H1 (cell line): ENCODE measurements at regions not wholly inside any gene's neighbourhood (a gene's known extent, or its start where the extent isn't known, plus 50 kb on each side); places are given as distances from the start of the nearest gene placed in this dataset.

Experiments used
- CTCF ChIA-PET: fragments of 300-600 bp; sonication (Branson Sonifier 250); formaldehyde crosslinking; loops from one replicate; lab custom pipeline; 2021; ENCODE audit not compliant: partially characterized antibody; lab: Charles Lee
- POLR2A ChIA-PET: fragments of 300-600 bp; sonication (Branson Sonifier 250); formaldehyde crosslinking; loops from one replicate; lab custom pipeline; 2021; ENCODE audit warnings: inconsistent platforms; ENCODE audit not compliant: partially characterized antibody; lab: Charles Lee
- DNase-seq, 2 experiments: peaks; one replicate each; pipeline versions ENCODE4 v3.0.0 to v3.0.0-alpha.2; 2010 to 2022; ENCODE audit warnings: low spot score in 2 of 2, low read depth in 1 of 2, mixed read lengths in 1 of 2
- FAIRE-seq: peaks from 2 replicates; lab custom pipeline; 2011; peaks lifted over from hg19 to GRCh38; lab: Jason Lieb, UNC
- H2AFZ ChIP-seq: 2 replicates; pipeline ENCODE4 v1.8.1; 2012; ENCODE audit warnings: low read length, inconsistent platforms
- H2AK5ac ChIP-seq: 2 replicates; pipeline ENCODE4 v1.6.1; 2013; ENCODE audit warnings: low read depth, low read length
- H2BK120ac ChIP-seq: replicated peaks from 2 replicates; pipeline ENCODE3; 2013; ENCODE audit warnings: low read depth, low read length, inconsistent platforms
- H2BK12ac ChIP-seq: 2 replicates; pipeline ENCODE4 v1.6.1; 2013; ENCODE audit warnings: low read depth, low read length
- H2BK15ac ChIP-seq: 2 replicates; pipeline ENCODE4 v1.6.1; 2013; ENCODE audit warnings: low read length
- H2BK20ac ChIP-seq: 2 replicates; pipeline ENCODE4 v1.6.1; 2013; ENCODE audit warnings: low read length
- H2BK5ac ChIP-seq: 2 replicates; pipeline ENCODE4 v1.6.1; 2013; ENCODE audit warnings: low read depth, low read length
- H3K14ac ChIP-seq: 2 replicates; pipeline ENCODE4 v1.6.1; 2013; ENCODE audit warnings: inconsistent platforms; ENCODE audit not compliant: insufficient read length
- H3K18ac ChIP-seq: 2 replicates; pipeline ENCODE4 v1.6.1; 2013; ENCODE audit warnings: low read length; ENCODE audit errors: extremely low read depth
- H3K23ac ChIP-seq: 2 replicates; pipeline ENCODE4 v1.6.1; 2013; ENCODE audit warnings: inconsistent platforms; ENCODE audit not compliant: insufficient read length
- H3K23me2 ChIP-seq: 2 replicates; pipeline ENCODE4 v1.6.1; 2013; ENCODE audit warnings: low read depth, low read length
- H3K27ac ChIP-seq: 2 replicates; pipeline ENCODE4 v1.6.1; 2011; ENCODE audit warnings: low read depth, low read length, inconsistent platforms
- H3K27me3 ChIP-seq, 4 experiments: replicated peaks in 1 of 4; 1 replicate in 1 of 4; 2 replicates in 3 of 4; pipeline versions ENCODE4 v1.6.1 to v1.8.1; 2011 to 2013; ENCODE audit warnings: low read length in 3 of 4, mild to moderate bottlenecking in 3 of 4, inconsistent platforms in 2 of 4, mixed read lengths in 2 of 4, moderate library complexity in 1 of 4; ENCODE audit not compliant: control insufficient read depth in 3 of 4, insufficient read depth in 3 of 4; ENCODE audit errors: extremely low read depth in 1 of 4
- H3K36me3 ChIP-seq, 4 experiments: 2 replicates each; pipeline versions ENCODE4 v1.6.1 to v1.8.1; 2011 to 2013; ENCODE audit warnings: mild to moderate bottlenecking in 4 of 4, low read length in 3 of 4, moderate library complexity in 2 of 4, control low read depth in 1 of 4, inconsistent platforms in 1 of 4; ENCODE audit not compliant: insufficient read depth in 4 of 4, control insufficient read depth in 2 of 4
- H3K4ac ChIP-seq: replicated peaks from 2 replicates; pipeline ENCODE3; 2013; ENCODE audit warnings: low read length, low read depth, mixed read lengths, inconsistent platforms; ENCODE audit not compliant: insufficient read length
- H3K4me1 ChIP-seq, 4 experiments: replicated peaks in 1 of 4; 1 replicate in 1 of 4; 2 replicates in 3 of 4; pipeline versions ENCODE4 v1.6.1 to v1.8.1; 2011 to 2013; ENCODE audit warnings: low read length in 3 of 4, inconsistent platforms in 2 of 4, mixed read lengths in 1 of 4; ENCODE audit not compliant: insufficient read depth in 4 of 4, control insufficient read depth in 3 of 4
- H3K4me2 ChIP-seq, 2 experiments: 2 replicates each; pipeline versions ENCODE4 v1.6.1 to v1.8.1; 2011 to 2013; ENCODE audit warnings: low read depth in 2 of 2, low read length in 2 of 2, control low read depth in 1 of 2, inconsistent platforms in 1 of 2, mild to moderate bottlenecking in 1 of 2; ENCODE audit not compliant: insufficient read depth in 1 of 2
- H3K4me3 ChIP-seq, 4 experiments: fragments of 200-600, 300-600 bp in 1 of 4; sonication (generic), shearing (Covaris generic), sonication (Bioruptor Twin) in 1 of 4; 2 replicates each; pipeline versions ENCODE4 v1.5.1 to v1.8.1; 2011 to 2016; ENCODE audit warnings: low read length in 4 of 4, low read depth in 3 of 4, control low read depth in 2 of 4, inconsistent platforms in 2 of 4, mild to moderate bottlenecking in 2 of 4, mixed read lengths in 1 of 4, moderate library complexity in 1 of 4; ENCODE audit not compliant: insufficient read depth in 2 of 4; ENCODE audit errors: extremely low read depth in 1 of 4
- H3K56ac ChIP-seq: replicated peaks from 2 replicates; pipeline ENCODE3; 2013; ENCODE audit warnings: low read depth, mild to moderate bottlenecking, mixed read lengths, low read length, inconsistent platforms; ENCODE audit not compliant: insufficient read length
- H3K79me1 ChIP-seq: 2 replicates; pipeline ENCODE4 v1.6.1; 2013; ENCODE audit warnings: low read depth, low read length, control low read depth
- H3K79me2 ChIP-seq, 2 experiments: 2 replicates each; pipeline versions ENCODE4 v1.6.1 to v1.8.1; 2012 to 2013; ENCODE audit warnings: low read length in 2 of 2, mild to moderate bottlenecking in 2 of 2, inconsistent platforms in 1 of 2; ENCODE audit not compliant: insufficient read depth in 2 of 2, control insufficient read depth in 1 of 2
- H3K9ac ChIP-seq, 4 experiments: replicated peaks in 1 of 4; 1 replicate in 1 of 4; 2 replicates in 3 of 4; pipeline versions ENCODE4 v1.6.1 to v1.8.1; 2011 to 2013; ENCODE audit warnings: low read depth in 3 of 4, low read length in 3 of 4, control low read depth in 2 of 4, mild to moderate bottlenecking in 2 of 4, moderate library complexity in 2 of 4, inconsistent platforms in 1 of 4; ENCODE audit errors: extremely low read depth in 1 of 4
- H3K9me3 ChIP-seq, 2 experiments: 2 replicates each; pipeline versions ENCODE4 v1.6.1 to v1.8.1; 2012 to 2013; ENCODE audit warnings: mild to moderate bottlenecking in 2 of 2, moderate library complexity in 2 of 2, control low read depth in 1 of 2, inconsistent platforms in 1 of 2, low read depth in 1 of 2, low read length in 1 of 2, mixed read lengths in 1 of 2; ENCODE audit not compliant: insufficient read depth in 2 of 2
- H4K20me1 ChIP-seq, 2 experiments: replicated peaks in 1 of 2; 2 replicates each; pipeline versions ENCODE3 to v1.8.1; 2011 to 2013; ENCODE audit warnings: inconsistent platforms in 2 of 2, low read length in 2 of 2, mild to moderate bottlenecking in 1 of 2; ENCODE audit not compliant: insufficient read depth in 2 of 2, control insufficient read depth in 1 of 2
- H4K5ac ChIP-seq: 2 replicates; pipeline ENCODE4 v1.6.1; 2013; ENCODE audit warnings: low read length, low read depth, mixed read lengths, inconsistent platforms; ENCODE audit not compliant: insufficient read length
- H4K8ac ChIP-seq: 2 replicates; pipeline ENCODE4 v1.8.0; 2013; ENCODE audit warnings: mild to moderate bottlenecking, moderate library complexity, low read length, inconsistent platforms; ENCODE audit not compliant: insufficient read depth; ENCODE audit errors: extremely low read depth
- H4K91ac ChIP-seq: replicated peaks from 2 replicates; pipeline ENCODE3; 2013; ENCODE audit warnings: low read length, mixed read lengths, inconsistent platforms; ENCODE audit not compliant: insufficient read length
- E2F6 ChIP-seq: IDR thresholded peaks from 2 replicates; pipeline ENCODE4 v1.6.1; 2012; ENCODE audit warnings: inconsistent platforms
- JUN ChIP-seq: IDR thresholded peaks from 2 replicates; pipeline ENCODE4 v1.6.1; 2011; ENCODE audit warnings: low read depth, mild to moderate bottlenecking, improper control_type of control experiment, low read length
- POLR2AphosphoS5 ChIP-seq: IDR thresholded peaks from 2 replicates; pipeline ENCODE4 v1.6.1; 2011; ENCODE audit warnings: low read depth, low read length
- RNF2 ChIP-seq: fragments of 200-900, 300-1000 bp; sonication (generic); IDR thresholded peaks from 2 replicates; pipeline ENCODE4 v1.7.1; 2016; ENCODE audit warnings: borderline replicate concordance, low read depth, mild to moderate bottlenecking, antibody characterized with exemption, low read length; ENCODE audit not compliant: poor library complexity, severe bottlenecking; ENCODE audit errors: missing control alignments
- WGBS, 2 experiments: shearing (Covaris generic) in 1 of 2; methylation state at CpG; one replicate each; pipeline versions ENCODE4 v1.1.6 to v1.1.7; 2013 to 2015; ENCODE audit warnings: low lambda C conversion rate in 2 of 2, mixed read lengths in 2 of 2, inconsistent platforms in 1 of 2, low coverage in 1 of 2, missing lambda C conversion rate in 1 of 2; ENCODE audit not compliant: insufficient replicate concordance in 2 of 2, insufficient coverage in 1 of 2, insufficient read length in 1 of 2; ENCODE audit errors: extremely low coverage in 1 of 2, missing lambda C conversion rate in 1 of 2; 5-methylcytosine and 5-hydroxymethylcytosine counted together

- CTCF ChIA-PET: interaction anchor here (0.7 to 1.9 kb wide), 4 partner anchors 12 to 94 kb away, joined by 3 to 7 read pairs (median 4); no protein-coding TSS in a partner anchor
- Histone ChIP-seq H3K56ac (no peak overlapping the region), H3K36me3 (no peaks in the 10 kb centered on the region), H4K20me1 (no peaks in the 10 kb centered on the region), H3K23ac (no peak overlapping the region), H2BK15ac (no peak overlapping the region), H3K4me1 (no peaks in the 10 kb centered on the region; a peak in 2 of 7 replicates), H2BK20ac (no peak overlapping the region), H2BK5ac (no peak overlapping the region), H2BK120ac (no peak overlapping the region), H3K79me1 (no peaks in the 10 kb centered on the region), H3K18ac (no peak overlapping the region), H3K27me3 (no peaks in the 10 kb centered on the region), H2BK12ac (no peak overlapping the region), H3K4me2 (no peak overlapping the region), H3K4ac (no peak overlapping the region), H2AFZ (no peak overlapping the region), H3K23me2 (no peaks in the 10 kb centered on the region), H3K79me2 (no peaks in the 10 kb centered on the region), H4K8ac (no peak overlapping the region), H3K27ac (no peak overlapping the region), H4K5ac (no peak overlapping the region), H2AK5ac (no peak overlapping the region), H3K9me3 (no peaks in the 10 kb centered on the region), H4K91ac (no peak overlapping the region), H3K4me3 (no peak overlapping the region), H3K14ac (no peak overlapping the region), H3K9ac (no peak overlapping the region)
- no peak for DNase-seq
- POLR2A ChIA-PET: no interaction called here
- TF ChIP-seq E2F6: no peak
- TF ChIP-seq JUN: no peak
- no peak for TF ChIP-seq RNF2
- no peak for TF ChIP-seq POLR2AphosphoS5
- 93% methylated on average over 12 of the region's 12 CpGs; no CpG with 5 or more reads in 1 of the 2 experiments for WGBS, 2 experiments
- no peak for FAIRE-seq
Observed at GRCh38 chr10:131548176-131548575, 236.7 kb upstream of the TCERG1L start.
